ENCODE measurements at regions not wholly inside any gene's neighbourhood (a gene's known extent, or its start where the extent isn't known, plus 50 kb on each side); places are given as distances from the start of the nearest gene placed in this dataset.
A peak's percentile ranks its signal among the peaks of the same experiment; 100 is the strongest.

DNA sequence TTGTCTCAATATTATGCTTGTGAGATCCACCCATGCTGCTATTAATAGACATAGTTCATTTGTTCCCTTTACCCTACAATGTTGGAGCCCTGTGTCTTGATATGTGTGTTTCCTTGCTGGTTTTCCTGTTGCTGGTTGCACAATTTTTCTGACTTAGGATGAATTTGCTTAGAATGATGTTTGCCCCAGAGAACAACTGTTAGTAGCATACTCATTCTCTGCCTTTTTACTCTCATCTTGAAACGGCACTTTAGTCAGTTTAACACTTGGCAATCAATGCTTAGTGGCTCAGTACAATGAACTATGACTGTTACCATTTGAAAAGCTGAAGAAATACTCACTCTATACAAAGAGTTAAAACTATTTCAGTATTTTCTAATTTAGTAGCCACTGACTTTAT lies 158.8 kb upstream of the NDST4 start:
- no peak for TF ChIP-seq CTCF (IDR thresholded peaks at IDR 0.05; ENCODE audit: unreplicated experiment)

GRCh38 chr4:115260195-115260594 lies 146.8 kb upstream of the NDST4 start:
- no peaks in the 10 kb centered on the region for H3K4me1 Mint-ChIP-seq
- no peaks in the 10 kb centered on the region for H3K27me3 Mint-ChIP-seq (ENCODE audit: low read depth)
- no peaks in the 10 kb centered on the region for H3K9me3 Mint-ChIP-seq
- H3K36me3 Mint-ChIP-seq = no peaks in the 10 kb centered on the region
- no peak overlapping the region for H3K27ac Mint-ChIP-seq
- no peak for TF ChIP-seq CTCF (IDR thresholded peaks at IDR 0.05; ENCODE audit: unreplicated experiment)
- no peak overlapping the region for H3K4me3 Mint-ChIP-seq
- DNase-seq (ENCODE audit: low spot score in 2 of 2, unreplicated experiment in 2 of 2) = no peak

More for the DNA sequence above, 158.8 kb upstream of the NDST4 start:
- no peak for DNase-seq (ENCODE audit: low spot score in 2 of 2, unreplicated experiment in 2 of 2)
- no peaks in the 10 kb centered on the region for H3K9me3 Mint-ChIP-seq
- H3K4me1 Mint-ChIP-seq = no peaks in the 10 kb centered on the region
- H3K36me3 Mint-ChIP-seq = no peaks in the 10 kb centered on the region
- H3K27ac Mint-ChIP-seq = no peak overlapping the region
- no peaks in the 10 kb centered on the region for H3K27me3 Mint-ChIP-seq (ENCODE audit: low read depth)
- H3K4me3 Mint-ChIP-seq = no peak overlapping the region

DNA sequence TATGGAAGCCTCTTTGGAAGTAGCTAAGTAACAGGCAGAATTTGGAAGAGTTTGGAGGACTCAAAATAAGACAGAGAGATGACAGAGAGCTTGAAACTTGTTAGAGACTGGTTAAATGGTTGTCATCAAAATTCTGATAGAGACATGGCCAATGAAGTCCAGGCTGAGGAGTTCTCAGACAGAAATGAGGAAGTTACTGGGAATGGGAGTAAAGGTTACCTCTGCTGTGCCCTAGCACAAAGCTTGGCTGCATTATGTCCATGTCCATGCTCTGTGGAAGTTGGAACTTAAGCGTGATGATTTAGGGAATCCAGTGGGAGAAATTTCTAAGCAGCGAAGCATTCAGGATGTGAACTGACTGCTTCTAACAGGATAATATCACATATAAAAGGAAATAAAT lies 146.2 kb upstream of the NDST4 start:
- H3K4me3 Mint-ChIP-seq = no peak overlapping the region
- no peak for TF ChIP-seq CTCF (IDR thresholded peaks at IDR 0.05; ENCODE audit: unreplicated experiment)
- no peaks in the 10 kb centered on the region for H3K9me3 Mint-ChIP-seq
- no peaks in the 10 kb centered on the region for H3K27me3 Mint-ChIP-seq (ENCODE audit: low read depth)
- H3K27ac Mint-ChIP-seq = no peak overlapping the region
- H3K4me1 Mint-ChIP-seq = no peaks in the 10 kb centered on the region
- no peak for DNase-seq (ENCODE audit: low spot score in 2 of 2, unreplicated experiment in 2 of 2)
- H3K36me3 Mint-ChIP-seq = no peaks in the 10 kb centered on the region

DNA sequence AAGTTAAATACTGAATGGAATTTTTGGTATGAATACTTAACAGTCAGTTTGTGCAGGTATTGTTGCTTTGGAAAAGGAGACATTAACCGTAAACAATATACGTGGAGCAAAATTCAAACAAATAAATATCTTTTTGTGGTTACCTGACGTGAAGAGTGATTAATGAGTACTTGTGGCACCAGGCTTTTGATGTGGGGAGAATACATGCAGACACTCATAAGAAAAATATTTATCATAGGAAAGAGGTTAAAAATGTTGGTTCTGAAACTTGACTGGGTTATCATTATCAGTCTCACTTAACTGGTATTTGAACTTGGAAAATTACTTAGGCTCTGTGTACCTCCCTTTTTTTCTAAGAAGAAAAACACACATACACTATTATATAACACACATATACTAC lies 136.4 kb upstream of the NDST4 start:
- H3K4me3 Mint-ChIP-seq = no peak overlapping the region
- H3K4me1 Mint-ChIP-seq = peaks cover 4% of the 10 kb centered on the region
- H3K9me3 Mint-ChIP-seq = no peaks in the 10 kb centered on the region
- H3K27me3 Mint-ChIP-seq (ENCODE audit: low read depth) = no peaks in the 10 kb centered on the region
- TF ChIP-seq CTCF (IDR thresholded peaks at IDR 0.05; ENCODE audit: unreplicated experiment) = no peak
- H3K27ac Mint-ChIP-seq = no peak overlapping the region
- no peaks in the 10 kb centered on the region for H3K36me3 Mint-ChIP-seq
- DNase-seq (ENCODE audit: low spot score in 2 of 2, unreplicated experiment in 2 of 2) = no peak

DNA sequence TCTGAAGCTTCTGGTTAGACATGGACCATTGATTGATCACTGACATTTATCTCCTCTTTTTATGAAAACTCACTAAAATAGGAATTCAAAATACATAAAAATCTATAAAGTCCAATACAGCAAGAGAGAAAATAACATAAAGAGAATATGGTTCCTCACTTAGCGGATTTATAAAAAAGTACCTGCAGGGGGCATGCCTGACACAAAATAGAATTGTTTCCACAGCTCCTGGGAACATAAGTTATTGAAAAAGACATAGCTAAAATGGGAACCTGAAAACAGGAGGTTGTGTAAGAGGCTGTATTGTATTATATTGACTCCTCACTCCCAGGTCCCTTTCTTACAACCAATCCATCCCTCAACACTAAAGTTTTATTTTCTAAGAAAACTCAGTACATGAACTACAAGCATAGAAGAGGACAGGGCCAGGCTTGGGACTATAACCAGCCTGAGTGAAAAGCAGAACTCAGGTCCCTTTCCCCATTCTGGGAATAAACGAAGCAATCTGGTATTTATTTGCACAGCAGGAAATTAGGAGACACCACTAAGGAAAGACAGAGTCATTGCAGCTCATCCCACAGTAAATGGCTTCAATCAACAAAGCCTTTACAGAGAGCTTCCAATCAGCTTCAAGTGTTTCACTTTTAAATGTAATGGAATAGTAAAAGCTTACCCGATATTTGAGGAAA lies 121.1 kb upstream of the NDST4 start:
- Mint-ChIP-seq H3K4me1 (peaks cover 19% of the 10 kb centered on the region), H3K4me3 (no peak overlapping the region), H3K36me3 (no peaks in the 10 kb centered on the region), H3K27ac (no peak overlapping the region), H3K27me3 (ENCODE audit: low read depth) (no peaks in the 10 kb centered on the region), H3K9me3 (no peaks in the 10 kb centered on the region)
- DNase-seq (ENCODE audit: low spot score in 2 of 2, unreplicated experiment in 2 of 2) = no peak
- TF ChIP-seq CTCF (IDR thresholded peaks at IDR 0.05; ENCODE audit: unreplicated experiment) = peak; percentile 17

DNA sequence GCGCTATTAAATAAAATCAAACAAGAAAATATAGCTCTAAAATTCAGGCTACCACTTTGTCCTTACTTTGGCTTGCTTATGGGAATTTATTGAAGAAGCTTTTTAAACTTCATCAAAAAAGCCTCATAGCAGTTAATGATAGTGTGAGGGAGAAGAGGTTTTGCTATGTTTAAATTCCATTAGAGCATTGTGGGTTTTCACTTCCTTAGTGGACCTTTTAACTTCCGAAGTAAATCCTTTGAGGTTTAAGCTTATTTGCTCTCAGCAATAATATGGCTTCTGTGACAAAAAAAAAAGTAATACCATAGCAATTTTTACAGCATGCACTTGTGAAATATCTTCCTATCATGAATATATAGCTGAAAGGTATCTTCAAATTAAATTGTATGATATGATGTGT lies 120.2 kb upstream of the NDST4 start:
- H3K9me3 Mint-ChIP-seq = no peaks in the 10 kb centered on the region
- H3K4me3 Mint-ChIP-seq = no peak overlapping the region
- H3K36me3 Mint-ChIP-seq = no peaks in the 10 kb centered on the region
- TF ChIP-seq CTCF (IDR thresholded peaks at IDR 0.05; ENCODE audit: unreplicated experiment) = no peak
- no peak overlapping the region for H3K27ac Mint-ChIP-seq
- peaks cover 19% of the 10 kb centered on the region for H3K4me1 Mint-ChIP-seq
- no peaks in the 10 kb centered on the region for H3K27me3 Mint-ChIP-seq (ENCODE audit: low read depth)
- no peak for DNase-seq (ENCODE audit: low spot score in 2 of 2, unreplicated experiment in 2 of 2)
